Skin epidermis (tissue), 12 donors: ENCODE measurements at regions not wholly inside any gene's neighbourhood (a gene's known extent, or its start where the extent isn't known, plus 50 kb on each side); places are given as distances from the start of the nearest gene placed in this dataset.

ENCODE experiments used
- H3K27ac ChIP-seq, 21 experiments: fragments of 200-600 bp; sonication (generic) in 11 of 21; one replicate each; pipeline ENCODE4 v1.5.0; 2020; ENCODE audit warnings: mild to moderate bottlenecking in 3 of 21, inconsistent platforms in 2 of 21, moderate library complexity in 2 of 21
- H3K4me3 ChIP-seq, 7 experiments: fragments of 200-600 bp; sonication (generic) in 2 of 7; one replicate each; pipeline ENCODE4 v1.5.0; 2020; ENCODE audit warnings: inconsistent platforms in 2 of 7, mild to moderate bottlenecking in 2 of 7, moderate library complexity in 1 of 7

GRCh38 chr4:3686753-3687152 is 79.4 kb upstream of the ADRA2C start:
- H3K4me3 ChIP-seq = no peak overlapping the region
- H3K27ac ChIP-seq = no peak overlapping the region

GRCh38 chr4:3685081-3685645 is 81.0 kb upstream of the ADRA2C start:
- Histone ChIP-seq H3K4me3 (no peak overlapping the region), H3K27ac (no peak overlapping the region)

- Histone ChIP-seq H3K27ac (no peak overlapping the region), H3K4me3 (no peak overlapping the region)
These were observed 81.6 kb upstream of the ADRA2C start for GRCh38 chr4:3684546-3684945.

GRCh38 chr4:3683744-3684421 is 82.3 kb upstream of the ADRA2C start:
- Histone ChIP-seq H3K4me3 (no peak overlapping the region), H3K27ac (no peak overlapping the region)

GRCh38 chr4:3683077-3683743 is 83.0 kb upstream of the ADRA2C start:
- Histone ChIP-seq H3K4me3 (no peak overlapping the region), H3K27ac (no peak overlapping the region)

- no peak overlapping the region for H3K27ac ChIP-seq
These were observed 83.7 kb upstream of the ADRA2C start for GRCh38 chr4:3682236-3683076.

GRCh38 chr4:3681191-3681590 is 85.0 kb upstream of the ADRA2C start:
- no peak overlapping the region for H3K4me3 ChIP-seq
- H3K27ac ChIP-seq = no peak overlapping the region

More at GRCh38 chr4:3682236-3683076, 83.7 kb upstream of the ADRA2C start:
- no peak overlapping the region for H3K4me3 ChIP-seq

- Histone ChIP-seq H3K27ac (no peak overlapping the region), H3K4me3 (no peak overlapping the region)
These were observed 85.5 kb upstream of the ADRA2C start for GRCh38 chr4:3680656-3681055.

DNA sequence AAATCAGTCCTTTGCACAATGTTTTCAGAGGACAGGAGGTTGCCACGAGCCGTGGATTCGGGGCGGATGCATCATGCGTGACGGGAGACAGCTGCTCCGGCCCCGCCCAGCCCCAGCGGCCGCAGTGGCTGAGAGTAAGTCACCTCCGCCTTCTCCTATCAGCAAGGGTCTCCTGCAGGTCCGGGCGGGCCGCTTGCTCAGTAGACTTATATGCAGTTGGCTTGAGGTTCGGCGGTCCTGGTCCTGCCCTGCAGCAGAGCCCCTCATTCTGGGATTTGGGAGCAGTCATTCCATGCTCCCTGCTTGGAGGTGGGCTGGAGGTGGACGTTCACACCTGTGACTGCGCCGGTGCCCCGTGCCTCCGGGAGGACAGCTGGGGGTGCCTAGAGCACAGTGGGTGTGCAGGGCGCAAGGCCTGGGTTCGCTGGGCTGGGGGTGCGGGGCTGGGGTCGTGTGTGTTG is 86.3 kb upstream of the ADRA2C start:
- no peak overlapping the region for H3K27ac ChIP-seq
- H3K4me3 ChIP-seq = no peak overlapping the region

GRCh38 chr4:3679071-3679825 is 86.9 kb upstream of the ADRA2C start:
- Histone ChIP-seq H3K27ac (no peak overlapping the region), H3K4me3 (no peak overlapping the region)

- no peak overlapping the region for H3K27ac ChIP-seq
- no peak overlapping the region for H3K4me3 ChIP-seq
These were observed 88.5 kb upstream of the ADRA2C start for GRCh38 chr4:3677748-3678070.

DNA sequence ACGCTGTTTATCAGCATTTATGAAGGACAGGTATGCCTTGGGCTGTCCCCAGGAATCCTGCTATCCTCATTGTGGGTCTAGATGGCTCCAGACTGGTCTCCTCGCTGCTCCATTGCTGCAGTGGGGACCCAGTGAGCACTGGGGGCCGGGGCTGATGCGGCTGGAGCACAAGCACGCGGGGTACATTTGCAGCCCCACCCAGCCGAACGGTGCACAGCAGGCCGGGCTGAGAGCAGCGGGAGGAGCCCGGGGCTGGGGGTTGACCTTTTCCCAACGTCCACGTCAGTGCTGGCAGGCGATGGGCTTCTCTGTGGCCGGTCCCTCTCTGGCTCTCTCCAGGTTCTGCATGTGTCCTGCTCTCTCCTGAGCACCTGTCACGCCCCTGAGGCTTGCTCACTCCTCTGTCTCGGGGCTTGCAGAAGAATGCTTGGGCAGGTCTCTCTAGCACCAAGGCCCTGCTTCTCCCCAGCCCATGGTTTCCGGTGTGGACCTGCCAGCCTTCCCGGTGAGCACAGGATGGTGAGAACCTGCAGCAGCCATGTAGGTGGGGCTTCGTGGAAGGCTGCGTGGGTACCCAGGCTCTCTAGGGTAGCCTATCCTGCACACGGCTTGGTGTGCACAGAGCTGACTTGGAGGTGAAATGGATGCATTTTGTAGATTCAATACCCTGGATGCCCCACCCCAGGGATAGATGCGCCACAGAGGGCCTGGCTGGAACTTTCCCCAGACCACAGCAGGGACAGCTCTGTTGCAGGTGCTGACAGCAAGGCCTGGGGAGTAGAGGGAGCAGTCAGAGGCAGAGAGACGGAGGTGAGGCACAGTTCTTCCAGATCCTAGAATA is 89.1 kb upstream of the ADRA2C start:
- Histone ChIP-seq H3K27ac (no peak overlapping the region), H3K4me3 (no peak overlapping the region)

DNA sequence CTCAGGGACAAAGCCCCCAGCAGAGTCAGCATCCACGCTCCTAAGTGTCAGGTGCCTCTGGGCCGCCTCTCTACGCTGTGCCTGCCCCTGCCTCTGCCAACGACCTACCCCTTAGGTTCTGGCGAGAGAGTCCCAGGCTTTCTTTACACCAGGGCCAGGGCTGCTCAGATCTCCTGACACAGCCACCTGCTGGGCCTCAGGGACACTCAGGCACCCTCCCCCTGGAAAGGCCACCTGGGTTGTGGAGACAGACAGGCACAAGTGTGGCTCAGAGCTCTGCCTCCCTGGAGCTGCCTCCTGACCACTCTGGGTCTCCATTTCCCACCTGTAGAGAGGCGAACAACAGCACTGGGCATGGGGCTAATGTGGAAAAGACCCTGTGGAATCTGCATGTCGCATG is 90.0 kb upstream of the ADRA2C start:
- no peak overlapping the region for H3K4me3 ChIP-seq

DNA sequence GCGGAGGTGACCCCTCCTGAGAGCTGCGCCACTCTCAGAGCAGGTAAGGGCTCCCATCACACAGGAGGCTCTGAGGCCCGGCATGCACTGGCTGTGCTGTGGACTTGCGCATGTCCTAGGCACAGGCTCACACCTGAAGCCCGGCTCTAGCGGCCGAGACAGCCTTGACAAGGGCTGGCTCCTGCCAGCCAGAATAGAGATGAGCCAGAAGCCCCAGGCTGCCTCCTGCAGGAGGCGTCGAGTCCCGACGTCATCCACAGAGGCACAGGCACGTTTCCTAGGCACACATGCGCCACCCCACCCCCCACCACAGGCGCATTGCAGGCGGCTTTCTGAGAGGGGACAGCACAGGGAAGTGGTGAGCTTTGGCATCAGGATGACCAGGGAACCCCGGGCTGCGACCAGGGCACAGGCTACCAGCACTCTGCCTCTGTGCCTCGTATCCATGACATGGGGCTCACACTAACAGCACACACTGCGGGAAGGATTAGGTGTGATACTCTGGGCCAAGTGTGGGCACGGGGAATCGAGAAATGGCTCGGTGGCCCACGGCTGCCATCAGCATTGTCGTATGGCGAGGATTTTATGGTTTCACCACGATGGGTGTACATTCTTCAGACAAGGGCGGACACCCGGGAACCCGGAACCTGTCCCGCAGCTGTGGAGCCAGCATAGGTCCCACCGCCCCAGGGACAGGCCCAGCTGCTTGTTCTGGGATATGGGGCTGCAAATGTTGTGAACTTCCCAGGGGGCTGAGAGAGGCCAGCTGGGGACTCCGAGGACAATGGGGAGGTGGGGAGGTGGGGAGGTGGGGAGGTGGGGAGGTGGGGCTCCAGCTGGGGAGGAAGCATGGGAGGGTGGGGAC is 90.7 kb upstream of the ADRA2C start:
- Histone ChIP-seq H3K4me3 (no peak overlapping the region), H3K27ac (no peak overlapping the region)

More for the DNA sequence above, 90.0 kb upstream of the ADRA2C start:
- H3K27ac ChIP-seq = no peak overlapping the region

GRCh38 chr4:3674479-3674851 is 91.7 kb upstream of the ADRA2C start:
- no peak overlapping the region for H3K27ac ChIP-seq
- H3K4me3 ChIP-seq = no peak overlapping the region

GRCh38 chr4:3673716-3674478 is 92.3 kb upstream of the ADRA2C start:
- H3K4me3 ChIP-seq = no peak overlapping the region
- H3K27ac ChIP-seq = no peak overlapping the region

GRCh38 chr4:3673176-3673575 is 93.0 kb upstream of the ADRA2C start:
- no peak overlapping the region for H3K4me3 ChIP-seq
- no peak overlapping the region for H3K27ac ChIP-seq
